A549 (cell line): ENCODE measurements at regions not wholly inside any gene's neighbourhood (a gene's known extent, or its start where the extent isn't known, plus 50 kb on each side); places are given as distances from the start of the nearest gene placed in this dataset.

Experiments
- ATAC-seq, 2 experiments: fragments of 200-7000 bp in 1 of 2; fragments of >200 bp in 1 of 2; cut with Nextera tagmentation in 1 of 2; cut with Tn5 transposase in 1 of 2; 3 replicates each; pipeline versions ENCODE4 v1.8.0 to v1.9.1; 2018 to 2020; ENCODE audit warnings: mild to moderate bottlenecking in 1 of 2, moderate library complexity in 1 of 2
- CTCF ChIA-PET: fragments of 300-600 bp; sonication (Branson Sonifier 250); formaldehyde crosslinking; extraction: SDS; loops from one replicate; lab custom pipeline; 2021; ENCODE audit warnings: antibody characterized with exemption, inconsistent platforms; lab: Yijun Ruan, JAX
- POLR2A ChIA-PET: fragments of 350-600 bp; formaldehyde crosslinking; extraction: SDS; loops from one replicate; lab custom pipeline; 2021; ENCODE audit warnings: antibody characterized with exemption, inconsistent platforms; lab: Yijun Ruan, JAX
- DNase-seq, 2 experiments: peaks; one replicate each; pipeline versions ENCODE4 v3.0.0 to v3.0.0-alpha.2; 2011 to 2016; ENCODE audit warnings: low read depth in 1 of 2, low spot score in 1 of 2
- FAIRE-seq: peaks from 2 replicates; lab custom pipeline; 2011; peaks lifted over from hg19 to GRCh38; lab: Jason Lieb, UNC
- H3K27ac ChIP-seq, 2 experiments: fragments of >200 bp; sonication (Bioruptor Twin); formaldehyde crosslinking; 3 replicates each; pipeline ENCODE4 v1.5.1; 2016 to 2017
- H3K4me1 ChIP-seq: fragments of >200 bp; sonication (Bioruptor Twin); formaldehyde crosslinking; 3 replicates; pipeline ENCODE4 v1.6.1; 2016
- H3K4me2 ChIP-seq: fragments of >200 bp; sonication (Bioruptor Twin); formaldehyde crosslinking; 3 replicates; pipeline ENCODE4 v1.6.1; 2016
- H3K4me3 ChIP-seq: fragments of >200 bp; sonication (Bioruptor Twin); formaldehyde crosslinking; 3 replicates; pipeline ENCODE4 v1.5.1; 2016
- H3K9me3 ChIP-seq: fragments of >200 bp; sonication (Bioruptor Twin); formaldehyde crosslinking; 3 replicates; pipeline ENCODE4 v1.6.1; 2016
- ATOH8 ChIP-seq: fragments of 250-450 bp; sonication (Bioruptor Pico); IDR thresholded peaks from 2 replicates; pipeline ENCODE4 v1.5.0; 2020; ENCODE audit warnings: low read depth, mild to moderate bottlenecking, moderate library complexity
- EHF ChIP-seq: fragments of 250-450 bp; sonication (Bioruptor Pico); IDR thresholded peaks from 2 replicates; pipeline ENCODE4 v1.5.0; 2020; ENCODE audit warnings: mild to moderate bottlenecking
- ELK1 ChIP-seq: fragments of 150-350 bp; IDR thresholded peaks from 2 replicates; pipeline ENCODE4 v1.6.1; 2014; ENCODE audit warnings: low read depth, mild to moderate bottlenecking, low read length
- EP300 ChIP-seq, 2 experiments: fragments of >200 bp; sonication (Bioruptor Twin); formaldehyde crosslinking; IDR thresholded peaks; 2 replicates in 1 of 2; 3 replicates in 1 of 2; pipeline ENCODE4 v1.6.1; 2016 to 2017
- ESRRA ChIP-seq: fragments of 150-350 bp; IDR thresholded peaks from 2 replicates; pipeline ENCODE4 v1.6.1; 2014; ENCODE audit warnings: mild to moderate bottlenecking, low read length, borderline replicate concordance
- FOSL2 ChIP-seq, 2 experiments: fragments of 450-650 bp in 1 of 2; fragments of >200 bp in 1 of 2; sonication (Bioruptor Twin) in 1 of 2; formaldehyde crosslinking; IDR thresholded peaks; 2 replicates each; pipeline versions ENCODE4 v1.5.0 to v1.6.1; 2016 to 2020; ENCODE audit warnings: mild to moderate bottlenecking in 1 of 2, moderate library complexity in 1 of 2
- HDAC2 ChIP-seq: fragments of 200-600 bp; sonication (generic); IDR thresholded peaks from 2 replicates; pipeline ENCODE4 v1.6.1; 2016
- HEYL ChIP-seq: fragments of 250-450 bp; sonication (Bioruptor Pico); IDR thresholded peaks from 2 replicates; pipeline ENCODE4 v1.8.0; 2021; ENCODE audit warnings: mild to moderate bottlenecking, moderate library complexity
- HMGXB4 ChIP-seq: fragments of 250-450 bp; sonication (Bioruptor Pico); IDR thresholded peaks from 2 replicates; pipeline ENCODE4 v1.5.0; 2021; ENCODE audit warnings: mild to moderate bottlenecking, moderate library complexity, borderline replicate concordance
- HOXA7 ChIP-seq: fragments of 250-450 bp; sonication (Bioruptor Pico); IDR thresholded peaks from 2 replicates; pipeline ENCODE4 v1.5.0; 2020; ENCODE audit warnings: mild to moderate bottlenecking, moderate library complexity
- KDM1A ChIP-seq: fragments of 200-600 bp; sonication (generic); IDR thresholded peaks from 2 replicates; pipeline ENCODE4 v1.6.1; 2016; ENCODE audit warnings: low read depth, mild to moderate bottlenecking
- MAFK ChIP-seq: fragments of 450-650 bp; IDR thresholded peaks from 2 replicates; pipeline ENCODE4 v1.6.1; 2014; ENCODE audit not compliant: partially characterized antibody
- MAZ ChIP-seq: fragments of 150-350 bp; IDR thresholded peaks from 2 replicates; pipeline ENCODE4 v1.6.1; 2014; ENCODE audit warnings: antibody characterized with exemption, low read depth, low read length, borderline replicate concordance
- MYC ChIP-seq: IDR thresholded peaks from 2 replicates; pipeline ENCODE4 v1.6.1; 2012; ENCODE audit warnings: mild to moderate bottlenecking, inconsistent platforms, low read length, improper control_type of control experiment, borderline replicate concordance
- NFE2L2 ChIP-seq: fragments of 150-350 bp; conservative IDR thresholded peaks from 2 replicates; pipeline ENCODE4 v1.6.1; 2014; ENCODE audit warnings: low read length
- POLR2AphosphoS2 ChIP-seq: conservative IDR thresholded peaks from 2 replicates; pipeline ENCODE4 v1.6.1; 2012; ENCODE audit warnings: low read length, improper control_type of control experiment, inconsistent platforms
- RAD21 ChIP-seq, 2 experiments: fragments of >200 bp in 1 of 2; sonication (Bioruptor Twin) in 1 of 2; formaldehyde crosslinking in 1 of 2; IDR thresholded peaks in 1 of 2; conservative IDR thresholded peaks in 1 of 2; 2 replicates in 1 of 2; 3 replicates in 1 of 2; pipeline ENCODE4 v1.6.1; 2012 to 2018; ENCODE audit warnings: inconsistent platforms in 1 of 2
- RARB ChIP-seq: fragments of 250-450 bp; sonication (Bioruptor Pico); IDR thresholded peaks from 2 replicates; pipeline ENCODE4 v1.8.0; 2021; ENCODE audit warnings: mild to moderate bottlenecking, moderate library complexity
- RCOR1 ChIP-seq: fragments of 150-350 bp; IDR thresholded peaks from 2 replicates; pipeline ENCODE4 v1.6.1; 2014; ENCODE audit warnings: antibody characterized with exemption, low read length, low read depth
- RFX5 ChIP-seq: fragments of 450-650 bp; IDR thresholded peaks from 2 replicates; pipeline ENCODE4 v1.7.1; 2014; ENCODE audit warnings: antibody characterized with exemption, mild to moderate bottlenecking, moderate library complexity
- SMC3 ChIP-seq: fragments of >200 bp; sonication (Bioruptor Twin); formaldehyde crosslinking; IDR thresholded peaks from 3 replicates; pipeline ENCODE4 v1.6.1; 2018; ENCODE audit warnings: inconsistent platforms
- TFCP2L1 ChIP-seq: fragments of 250-450 bp; sonication (Bioruptor Pico); IDR thresholded peaks from 2 replicates; pipeline ENCODE4 v1.5.0; 2021; ENCODE audit warnings: mild to moderate bottlenecking
- USF2 ChIP-seq: fragments of 450-650 bp; IDR thresholded peaks from 2 replicates; pipeline ENCODE4 v1.6.1; 2014; ENCODE audit warnings: antibody characterized with exemption
- ZC3H11A ChIP-seq: fragments of 450-650 bp; IDR thresholded peaks from 2 replicates; pipeline ENCODE4 v1.6.1; 2014; ENCODE audit warnings: antibody characterized with exemption, mild to moderate bottlenecking
- WGBS: methylation state at CpG from one replicate; pipeline ENCODE4 v1.1.6; 2017; ENCODE audit errors: missing lambda C conversion rate; 5-methylcytosine and 5-hydroxymethylcytosine counted together

GRCh38 chr22:49678137-49678841 lies 149.4 kb downstream of the BRD1 start:
- CTCF ChIA-PET = interaction anchor here (0.6 kb wide), 1 partner anchor 531 kb away, joined by 3 read pairs; no protein-coding TSS in a partner anchor
- ATAC-seq = no peak
- Histone ChIP-seq H3K27ac (no peak overlapping the region), H3K9me3 (no peaks in the 10 kb centered on the region), H3K4me2 (no peak overlapping the region), H3K4me3 (no peak overlapping the region), H3K4me1 (no peaks in the 10 kb centered on the region)
- 34% methylated on average over 21 of the region's 22 CpGs for WGBS
- POLR2A ChIA-PET = no interaction called here
- no peak for TF ChIP-seq ELK1
- TF ChIP-seq RARB = no peak
- TF ChIP-seq SMC3 = no peak
- no peak for TF ChIP-seq NFE2L2
- no peak for TF ChIP-seq MAZ
- TF ChIP-seq RAD21 (conservative IDR thresholded peaks at IDR 0.05 in 1 of 2, IDR thresholded peaks at IDR 0.05 in 1 of 2) = no peak
- no peak for TF ChIP-seq HEYL (CRISPR knock-in tag)
- TF ChIP-seq HMGXB4 (CRISPR knock-in tag) = no peak
- DNase-seq = no peak
- no peak for FAIRE-seq

- WGBS = 0% methylated on average over 1 of the region's 18 CpGs
- ChIA-PET POLR2A (no interaction called here), CTCF (interaction anchor here (1.0 kb wide), 1 partner anchor 8 kb away, joined by 4 read pairs; no protein-coding TSS in a partner anchor)
Observed at GRCh38 chr22:49677495-49677889, 150.2 kb downstream of the BRD1 start.

More at GRCh38 chr22:49677495-49677889, 150.2 kb downstream of the BRD1 start:
- Histone ChIP-seq H3K27ac (no peak overlapping the region), H3K4me2 (no peak overlapping the region), H3K4me3 (no peak overlapping the region), H3K9me3 (no peaks in the 10 kb centered on the region), H3K4me1 (no peaks in the 10 kb centered on the region)
- ATAC-seq (no peak), DNase-seq (no peak), FAIRE-seq (no peak)
- TF ChIP-seq ESRRA (no peak), MYC (no peak), FOSL2 (IDR thresholded peaks at IDR 0.05) (no peak), FOSL2 (CRISPR knock-in tag; IDR thresholded peaks at IDR 0.05) (no peak), HDAC2 (no peak), POLR2AphosphoS2 (no peak), HOXA7 (CRISPR knock-in tag) (no peak), KDM1A (no peak), MAFK (no peak), EP300 (IDR thresholded peaks at IDR 0.05) (no peak), SMC3 (no peak), ZC3H11A (no peak), RFX5 (no peak), USF2 (no peak), TFCP2L1 (CRISPR knock-in tag) (no peak), EHF (CRISPR knock-in tag) (no peak), ATOH8 (CRISPR knock-in tag) (no peak), RCOR1 (no peak)
